SHP77 (cell line): ENCODE measurements at regions not wholly inside any gene's neighbourhood (a gene's known extent, or its start where the extent isn't known, plus 50 kb on each side); places are given as distances from the start of the nearest gene placed in this dataset.

Source experiments
- DNase-seq, 2 experiments: peaks; one replicate each; lab custom pipeline; 2025; lab: John Stamatoyannopoulos, UW

DNA sequence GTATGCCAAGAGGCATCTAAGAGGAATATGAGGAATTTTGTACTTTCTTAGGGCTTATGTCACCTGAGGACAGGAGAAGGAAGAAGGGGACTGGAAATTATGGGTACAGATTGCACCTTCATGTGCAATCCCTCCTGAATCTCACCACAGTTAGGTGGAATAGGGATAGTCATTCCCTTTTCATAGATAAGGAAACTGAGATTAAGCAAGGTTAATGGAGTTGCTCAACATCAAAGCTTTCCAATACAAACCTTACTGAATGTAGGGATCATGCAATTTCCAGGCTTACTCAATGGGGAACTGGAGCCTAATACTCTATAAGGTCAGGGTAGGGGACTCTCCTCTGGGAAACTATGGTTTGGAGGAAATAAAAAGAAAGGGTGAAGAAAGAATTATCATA, 133.0 kb downstream of the C11orf87 start:
- no peak for DNase-seq

DNA sequence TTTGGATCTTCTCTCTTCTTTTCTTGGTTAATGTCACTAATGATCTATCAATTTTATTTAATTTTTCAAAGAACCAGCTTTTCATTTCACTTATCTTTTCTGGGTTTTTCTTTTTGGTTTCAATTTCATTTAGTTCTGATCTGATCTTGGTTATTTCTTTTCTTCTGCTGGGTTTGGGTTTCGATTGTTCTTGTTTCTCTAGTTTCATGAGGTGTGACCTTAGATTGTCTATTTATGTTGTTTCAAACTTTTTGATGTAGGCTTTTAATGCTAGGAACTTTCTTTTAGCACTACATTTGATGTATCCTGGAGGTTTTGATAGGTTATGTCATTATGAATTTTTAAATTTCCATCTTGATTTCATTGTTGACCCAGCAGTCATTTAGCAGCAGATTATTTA, 142.3 kb downstream of the C11orf87 start:
- DNase-seq: no peak

DNA sequence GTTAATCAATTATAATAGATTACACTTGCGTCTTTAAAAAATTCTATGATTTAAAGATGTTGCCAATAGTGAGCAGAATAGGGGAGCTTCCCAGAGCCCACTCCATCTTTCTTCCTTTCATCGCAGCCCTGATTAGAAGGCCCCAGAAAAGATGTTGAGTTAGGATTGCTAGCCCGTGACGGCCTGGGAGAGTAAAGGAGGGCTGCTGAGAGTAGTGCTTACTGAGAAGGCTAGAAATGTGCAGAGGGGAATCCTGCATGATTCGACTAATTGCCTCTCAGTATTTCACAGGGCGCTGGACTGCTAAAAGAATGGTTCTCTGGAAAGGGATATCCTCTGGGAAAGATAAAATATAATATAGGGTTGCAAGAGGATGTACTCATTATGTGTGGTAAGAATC, 160.5 kb downstream of the C11orf87 start:
- no peak for DNase-seq

- DNase-seq: no peak
Observed at GRCh38 chr11:109584001-109584972, 162.3 kb downstream of the C11orf87 start.

DNA sequence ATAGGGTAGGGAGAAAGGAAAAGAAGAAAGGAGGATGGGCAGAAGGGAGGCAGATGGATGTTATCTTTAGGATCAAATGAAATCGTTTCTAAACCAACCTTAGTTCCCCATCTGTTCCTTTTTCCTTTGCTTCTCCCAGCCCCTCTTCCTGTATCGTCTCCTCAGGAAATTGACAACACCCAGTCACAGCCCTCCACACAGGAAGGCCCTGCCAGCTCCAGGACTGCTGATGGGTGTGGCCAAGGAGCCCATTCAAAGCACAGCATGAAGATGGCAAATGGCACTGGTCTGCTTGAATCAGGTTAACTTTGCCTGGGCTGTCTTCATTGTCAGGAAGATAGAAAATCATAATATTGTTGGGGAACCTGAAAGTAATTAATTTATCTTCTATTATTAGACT, 164.8 kb downstream of the C11orf87 start:
- no peak for DNase-seq

- DNase-seq: no peak
Observed at GRCh38 chr11:109590782-109591181, 168.8 kb downstream of the C11orf87 start.

DNA sequence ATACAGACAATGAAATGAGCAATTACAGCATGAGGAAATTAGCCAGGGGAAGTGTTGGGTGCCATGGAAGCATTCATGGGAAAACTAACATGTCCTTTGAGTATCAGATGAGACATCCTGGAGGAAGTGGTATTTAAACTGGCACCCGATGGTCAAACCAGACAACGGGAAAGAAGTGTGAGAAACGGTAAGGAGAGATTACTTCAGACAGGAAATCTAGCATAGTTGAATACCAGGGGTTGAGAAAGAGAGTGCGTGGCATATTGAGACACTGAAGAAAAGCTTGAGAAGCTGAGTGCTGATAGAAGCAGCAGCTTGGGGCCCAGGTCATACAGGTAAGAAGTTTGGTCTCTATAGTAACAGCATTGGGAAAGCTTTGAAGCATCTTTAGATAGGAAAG, 175.3 kb downstream of the C11orf87 start:
- no peak for DNase-seq

- no peak for DNase-seq
Observed at GRCh38 chr11:109604481-109605400, 182.8 kb downstream of the C11orf87 start.

DNA sequence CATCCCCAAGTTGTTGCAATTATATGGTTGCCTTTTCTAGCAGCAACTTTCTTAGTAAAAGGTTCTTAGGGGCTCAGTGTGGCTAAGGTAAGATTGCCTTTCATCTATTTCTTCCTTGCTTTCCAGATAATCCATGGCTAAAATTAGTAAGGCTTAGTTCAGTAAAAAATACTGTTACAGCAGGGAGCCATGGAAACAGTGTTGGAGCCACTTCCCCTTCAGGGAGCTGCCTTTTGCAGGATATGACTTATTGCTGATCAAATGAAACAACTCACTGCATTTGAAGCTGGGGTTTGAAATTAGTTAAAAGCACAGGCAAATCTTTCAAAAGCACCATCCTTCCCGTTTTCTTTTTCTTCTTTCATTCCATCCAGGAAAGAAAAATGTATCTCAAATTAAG, 184.3 kb downstream of the C11orf87 start:
- no peak for DNase-seq

DNA sequence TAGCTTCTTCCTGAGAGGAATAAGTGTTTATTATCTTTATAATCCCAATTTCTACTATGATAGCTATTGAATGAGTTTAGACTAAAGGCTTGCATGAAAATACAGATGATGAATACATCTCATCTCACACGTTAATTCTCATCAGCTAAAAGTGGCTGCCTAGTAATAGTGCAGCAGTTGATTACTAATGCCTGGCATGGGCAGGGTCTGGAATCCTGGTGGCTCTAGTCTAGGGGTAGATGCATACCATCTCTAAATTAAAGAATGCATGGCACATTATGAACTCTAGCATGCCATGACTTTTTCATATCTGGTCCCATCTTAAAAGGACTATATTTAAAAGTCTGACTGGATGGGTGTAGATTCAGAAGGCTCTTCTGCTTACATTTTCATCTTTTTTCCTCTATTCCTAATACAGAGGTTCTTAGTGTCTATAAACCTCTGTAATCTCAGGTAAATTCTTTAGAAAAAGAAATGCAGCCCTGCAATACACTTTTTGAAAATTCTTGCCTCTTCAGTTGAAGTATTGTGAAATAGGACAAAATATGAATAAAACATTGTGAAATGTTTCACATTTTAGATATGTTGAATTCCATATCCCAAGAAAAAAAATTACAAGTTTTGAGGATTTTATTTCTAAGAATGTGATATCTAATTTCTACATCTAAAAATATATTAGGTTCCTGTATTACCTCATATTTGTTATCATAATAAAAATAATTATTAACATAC, 187.6 kb downstream of the C11orf87 start:
- no peak for DNase-seq

- no peak for DNase-seq
Observed at GRCh38 chr11:109612496-109612895, 190.5 kb downstream of the C11orf87 start.

- DNase-seq: no peak
Observed at GRCh38 chr11:109619498-109619897, 197.5 kb downstream of the C11orf87 start.

DNA sequence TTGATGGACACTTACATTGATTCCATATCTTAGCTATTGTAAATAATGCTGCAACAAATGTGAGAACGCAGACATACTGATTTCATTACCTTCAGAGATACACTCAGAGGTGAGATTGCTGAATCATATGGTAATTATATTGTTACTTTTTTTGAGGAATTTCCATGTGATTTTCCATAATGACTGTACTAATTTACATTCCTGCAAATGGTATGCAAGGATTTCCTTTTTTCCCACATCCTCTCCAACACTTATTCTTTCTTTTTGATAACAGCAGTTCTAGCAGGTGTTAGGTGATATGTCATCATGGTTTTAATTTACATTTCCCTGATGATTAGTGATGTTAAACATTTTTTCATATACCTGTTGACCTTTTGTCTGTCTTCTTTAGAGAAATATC, 207.7 kb downstream of the C11orf87 start:
- no peak for DNase-seq

DNA sequence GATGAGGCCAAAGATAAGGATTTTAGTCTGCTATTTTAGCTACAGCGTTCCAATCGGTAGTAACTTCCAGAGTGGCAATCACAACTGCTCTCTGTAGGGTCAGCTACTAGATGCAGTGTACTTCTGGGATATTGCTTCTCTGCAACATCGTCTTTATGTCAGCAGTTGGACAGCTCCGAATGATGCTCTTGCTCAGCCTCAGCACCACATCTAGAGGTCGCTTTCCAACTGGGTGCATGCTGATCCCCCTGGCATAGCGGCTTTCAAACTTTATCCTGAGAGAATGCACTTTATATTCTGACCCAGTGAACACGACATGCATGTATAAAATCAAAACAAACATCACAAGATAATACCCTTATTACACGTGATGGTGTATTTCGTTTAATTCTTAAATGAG, 219.6 kb downstream of the C11orf87 start:
- no peak for DNase-seq

DNA sequence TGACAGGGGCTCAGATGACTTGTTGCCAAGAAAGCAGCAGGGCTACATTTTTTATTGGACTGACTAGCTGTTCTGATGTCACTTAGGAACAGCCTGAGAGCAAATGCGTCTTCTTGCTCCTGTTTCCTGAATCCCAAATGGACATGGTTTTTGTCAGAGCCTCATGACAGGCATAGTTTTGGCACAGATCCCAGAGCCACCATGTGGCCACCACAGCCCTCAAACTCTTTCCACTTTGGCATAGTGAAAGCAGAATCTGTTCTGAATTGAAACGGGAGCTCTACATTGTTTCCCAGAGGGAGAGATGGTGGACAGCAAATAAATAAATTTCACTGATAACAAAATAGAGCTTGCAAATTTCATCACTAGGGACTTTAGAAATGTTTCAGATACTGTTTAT, 222.2 kb downstream of the C11orf87 start:
- DNase-seq: peak; percentile 20 to 47

GRCh38 chr11:109648804-109649203, 226.8 kb downstream of the C11orf87 start:
- no peak for DNase-seq

- DNase-seq: no peak
Observed at GRCh38 chr11:109654091-109654490, 232.1 kb downstream of the C11orf87 start.

DNA sequence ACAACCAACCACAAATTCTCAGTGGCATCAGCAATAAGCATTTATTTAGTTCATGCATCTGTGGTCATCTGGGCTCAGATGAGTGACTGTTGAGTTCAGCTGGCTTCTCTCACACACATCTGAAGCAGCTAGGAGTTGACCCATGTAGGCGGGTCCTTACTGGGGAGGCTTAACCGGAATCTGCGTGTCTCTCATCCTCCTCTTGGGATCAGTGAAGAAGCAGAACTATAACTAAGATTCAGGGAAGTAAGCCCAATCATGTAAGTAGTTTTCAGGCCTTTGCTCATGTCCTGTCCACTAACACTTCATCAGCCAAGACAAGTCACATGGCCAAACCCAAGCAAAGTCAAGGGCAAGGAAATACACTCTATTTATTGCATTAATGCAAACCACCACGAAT, 236.2 kb downstream of the C11orf87 start:
- no peak for DNase-seq

DNA sequence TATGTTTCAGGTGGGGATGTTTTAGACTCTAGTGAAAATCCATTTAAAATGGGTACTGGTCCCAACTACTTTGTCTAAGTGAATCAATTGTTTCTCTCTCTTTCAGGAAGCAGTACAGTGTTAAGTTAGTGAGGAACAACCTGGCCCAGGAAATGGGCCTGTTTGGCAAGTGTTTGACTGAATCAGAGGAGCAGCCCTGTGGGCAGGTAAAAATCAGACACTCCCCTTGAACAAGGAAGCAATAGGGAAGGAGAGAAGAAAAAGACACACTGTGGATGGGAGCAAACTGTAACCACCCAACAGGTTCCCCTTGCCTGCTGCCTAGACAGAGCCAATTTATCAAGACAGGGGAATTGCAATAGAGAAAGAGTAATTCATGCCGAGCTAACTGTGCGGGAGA, 245.7 kb downstream of the C11orf87 start:
- no peak for DNase-seq

DNA sequence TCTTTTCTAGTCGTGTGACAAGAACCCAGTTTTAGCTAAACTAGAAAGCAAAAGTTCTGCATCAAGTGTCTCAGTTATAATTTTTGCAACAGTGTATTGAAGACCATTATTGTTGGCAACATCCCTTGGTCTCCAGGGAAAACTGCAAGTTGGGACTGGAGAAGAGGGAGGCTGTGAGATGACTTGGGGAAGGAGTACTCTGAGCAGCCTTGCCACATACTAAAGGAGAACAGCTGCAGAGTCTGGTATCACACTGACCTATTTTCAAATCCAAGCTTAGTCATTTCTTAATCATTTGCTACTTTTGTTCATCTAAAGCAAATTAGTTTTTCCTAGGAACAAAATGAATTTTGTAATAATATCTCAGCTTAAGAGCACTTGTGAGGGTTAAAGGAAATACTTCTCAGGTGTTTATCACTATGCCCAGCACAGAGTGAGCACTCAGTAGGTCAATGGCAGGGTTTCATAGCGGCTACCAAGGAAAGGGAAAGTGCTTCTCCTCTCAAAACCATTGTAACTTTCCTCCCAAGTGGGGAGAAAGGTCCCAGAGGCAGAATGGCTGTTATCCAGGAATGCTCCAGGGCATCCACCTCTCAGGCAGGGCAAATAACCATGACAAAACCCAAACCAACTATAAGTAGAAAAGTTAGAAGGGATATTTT, 247.1 kb downstream of the C11orf87 start:
- DNase-seq: no peak

DNA sequence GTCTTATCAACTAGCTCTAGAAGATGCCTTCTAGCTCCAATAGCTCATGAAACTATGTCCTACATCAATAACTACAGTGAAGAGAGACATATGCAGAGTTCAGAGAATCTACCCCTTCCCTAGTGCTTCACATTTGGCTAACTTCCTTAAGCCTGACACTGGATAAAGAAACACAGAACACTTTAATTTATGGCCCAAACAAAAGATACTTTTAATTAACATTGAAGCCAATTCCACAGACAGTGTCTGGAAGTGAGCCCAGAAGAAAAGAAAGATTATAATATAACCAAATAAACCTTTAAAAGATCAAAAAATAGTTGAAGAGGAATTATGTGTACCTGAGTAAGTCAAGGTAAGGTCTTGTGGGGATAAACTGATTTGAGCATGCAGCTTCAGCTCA, 255.2 kb downstream of the C11orf87 start:
- DNase-seq: no peak

GRCh38 chr11:109677876-109678275, 255.9 kb downstream of the C11orf87 start:
- no peak for DNase-seq
